DND-41 (cell line): ENCODE measurements at regions not wholly inside any gene's neighbourhood (a gene's known extent, or its start where the extent isn't known, plus 50 kb on each side); places are given as distances from the start of the nearest gene placed in this dataset.
A peak's percentile ranks its signal among the peaks of the same experiment; 100 is the strongest.

Experiments
- ATAC-seq: fragments of 200-7000 bp; cut with Tn5 transposase; 3 replicates; pipeline ENCODE4 v1.9.1; 2021; ENCODE audit warnings: low read depth; ENCODE audit not compliant: insufficient read depth
- DNase-seq: peaks from one replicate; pipeline ENCODE4 v3.0.0-alpha.2; 2020
- H2AFZ ChIP-seq: 2 replicates; pipeline ENCODE4 v1.6.0; 2012; ENCODE audit warnings: low read depth, low read length
- H3K27ac ChIP-seq: 2 replicates; pipeline ENCODE4 v1.5.1; 2012; ENCODE audit warnings: low read length, inconsistent platforms
- H3K27me3 ChIP-seq: fragments of 200-600 bp; sonication (generic); 2 replicates; pipeline ENCODE4 v1.6.0; 2012; ENCODE audit warnings: low read length, mild to moderate bottlenecking, inconsistent platforms; ENCODE audit not compliant: insufficient read depth, poor library complexity
- H3K36me3 ChIP-seq: 2 replicates; pipeline ENCODE4 v1.5.1; 2012; ENCODE audit warnings: low read length, inconsistent platforms; ENCODE audit not compliant: insufficient read depth
- H3K4me1 ChIP-seq: 2 replicates; pipeline ENCODE4 v1.5.1; 2012; ENCODE audit warnings: mild to moderate bottlenecking, low read length; ENCODE audit not compliant: insufficient read depth
- H3K4me2 ChIP-seq: 2 replicates; pipeline ENCODE4 v1.6.0; 2012; ENCODE audit warnings: mild to moderate bottlenecking, moderate library complexity, low read length, inconsistent platforms; ENCODE audit not compliant: insufficient read depth
- H3K4me3 ChIP-seq, 2 experiments: fragments of 200-600 bp in 1 of 2; shearing (Covaris generic) in 1 of 2; 2 replicates each; pipeline ENCODE4 v1.5.1; 2012 to 2016; ENCODE audit warnings: inconsistent platforms in 2 of 2, low read length in 2 of 2, mild to moderate bottlenecking in 2 of 2, low read depth in 1 of 2, moderate library complexity in 1 of 2
- H3K79me2 ChIP-seq: 2 replicates; pipeline ENCODE4 v1.6.0; 2012; ENCODE audit warnings: low read length, inconsistent platforms; ENCODE audit not compliant: insufficient read depth
- H3K9ac ChIP-seq: 2 replicates; pipeline ENCODE4 v1.6.0; 2012; ENCODE audit warnings: low read depth, mild to moderate bottlenecking, inconsistent platforms, low read length, moderate library complexity
- H3K9me3 ChIP-seq: 2 replicates; pipeline ENCODE4 v1.5.1; 2012; ENCODE audit warnings: low read length, moderate library complexity, mild to moderate bottlenecking, inconsistent platforms; ENCODE audit not compliant: insufficient read depth, severe bottlenecking
- H4K20me1 ChIP-seq: 2 replicates; pipeline ENCODE4 v1.6.0; 2012; ENCODE audit warnings: low read length; ENCODE audit not compliant: insufficient read depth
- CTCF ChIP-seq: IDR thresholded peaks from 2 replicates; pipeline ENCODE4 v1.5.1; 2012; ENCODE audit warnings: borderline replicate concordance, low read length, moderate library complexity, mild to moderate bottlenecking; ENCODE audit not compliant: poor library complexity, severe bottlenecking; ENCODE audit errors: extremely low read depth
- EZH2 ChIP-seq: IDR thresholded peaks from 3 replicates; pipeline ENCODE4 v1.6.1; 2012; ENCODE audit warnings: borderline replicate concordance, low read depth, mild to moderate bottlenecking, moderate library complexity, low read length, inconsistent platforms; ENCODE audit not compliant: severe bottlenecking

GRCh38 chr16:85986931-85987749 is 88.2 kb downstream of the IRF8 start:
- H3K79me2 ChIP-seq = no peaks in the 10 kb centered on the region
- H3K9ac ChIP-seq = no peak overlapping the region
- peaks cover 11% of the 10 kb centered on the region for H3K27me3 ChIP-seq
- DNase-seq (peak; percentile 28), ATAC-seq (peak; percentile 57; the same call in 1 of the 3 replicates)
- no peak overlapping the region for H3K4me3 ChIP-seq
- H2AFZ ChIP-seq = no peak overlapping the region
- no peaks in the 10 kb centered on the region for H4K20me1 ChIP-seq
- H3K4me1 ChIP-seq = no peaks in the 10 kb centered on the region
- no peaks in the 10 kb centered on the region for H3K9me3 ChIP-seq
- TF ChIP-seq CTCF (peak; percentile 34), EZH2 (no peak)
- H3K36me3 ChIP-seq = no peaks in the 10 kb centered on the region
- no peak overlapping the region for H3K27ac ChIP-seq
- H3K4me2 ChIP-seq = no peak overlapping the region

GRCh38 chr16:85987750-85988078 is 88.8 kb downstream of the IRF8 start:
- Histone ChIP-seq H3K27me3 (peaks cover 11% of the 10 kb centered on the region), H3K36me3 (no peaks in the 10 kb centered on the region), H3K4me2 (no peak overlapping the region), H3K9ac (no peak overlapping the region), H3K4me1 (no peaks in the 10 kb centered on the region), H4K20me1 (no peaks in the 10 kb centered on the region), H3K9me3 (no peaks in the 10 kb centered on the region), H3K79me2 (no peaks in the 10 kb centered on the region), H3K27ac (no peak overlapping the region), H3K4me3 (no peak overlapping the region), H2AFZ (no peak overlapping the region)
- ATAC-seq (no peak), DNase-seq (no peak)
- TF ChIP-seq CTCF = no peak
- no peak for TF ChIP-seq EZH2

- ATAC-seq (no peak), DNase-seq (no peak)
- Histone ChIP-seq H3K4me2 (no peak overlapping the region), H3K4me1 (no peaks in the 10 kb centered on the region), H3K9ac (no peak overlapping the region), H2AFZ (no peak overlapping the region), H3K36me3 (no peaks in the 10 kb centered on the region), H4K20me1 (no peaks in the 10 kb centered on the region), H3K79me2 (no peaks in the 10 kb centered on the region), H3K27ac (no peak overlapping the region), H3K27me3 (peaks cover 14% of the 10 kb centered on the region), H3K9me3 (no peaks in the 10 kb centered on the region), H3K4me3 (no peak overlapping the region)
- TF ChIP-seq CTCF = no peak
- no peak for TF ChIP-seq EZH2
These were observed 89.3 kb downstream of the IRF8 start for GRCh38 chr16:85988306-85988705.
